ENCODE measurements at regions not wholly inside any gene's neighbourhood (a gene's known extent, or its start where the extent isn't known, plus 50 kb on each side); places are given as distances from the start of the nearest gene placed in this dataset.

DNA sequence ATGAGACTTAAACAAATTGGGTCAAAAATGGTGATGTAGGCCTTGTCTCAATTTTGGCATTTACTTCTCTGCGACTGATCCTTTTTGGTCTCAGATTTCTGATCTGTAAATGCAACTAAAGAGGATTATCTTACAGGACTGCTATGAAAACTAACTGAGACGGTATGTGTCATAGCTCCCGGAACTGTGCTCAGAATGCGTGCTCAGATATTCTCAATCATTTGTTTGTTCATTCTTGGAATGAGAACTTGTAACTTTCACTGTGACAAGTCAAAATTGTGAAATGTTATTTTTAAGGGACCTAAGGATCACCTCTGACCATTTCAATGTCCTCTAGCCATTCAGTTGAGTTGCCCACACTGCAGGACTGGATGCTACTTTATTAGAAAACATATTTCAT lies 498.2 kb upstream of the PIK3C3 start:
- DNase-seq: no peak

DNA sequence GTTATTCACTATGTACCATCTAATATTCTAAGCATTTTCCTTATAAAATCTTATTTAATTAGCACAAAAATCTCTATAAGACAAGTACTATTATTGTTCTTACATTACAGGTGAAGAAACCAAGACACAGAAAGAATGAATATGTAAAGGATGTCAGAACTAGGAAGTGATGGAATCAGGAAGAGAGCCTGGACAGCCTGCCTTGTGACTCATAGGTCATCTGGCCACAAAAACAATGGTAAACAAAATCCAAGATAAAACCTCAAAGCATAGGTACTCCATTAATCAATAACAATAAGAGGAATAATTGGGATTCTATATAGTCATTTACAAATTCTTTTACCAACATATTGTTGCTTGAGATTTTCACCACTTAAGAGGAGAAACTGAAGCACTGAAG lies 505.4 kb upstream of the PIK3C3 start:
- no peak for DNase-seq

DNA sequence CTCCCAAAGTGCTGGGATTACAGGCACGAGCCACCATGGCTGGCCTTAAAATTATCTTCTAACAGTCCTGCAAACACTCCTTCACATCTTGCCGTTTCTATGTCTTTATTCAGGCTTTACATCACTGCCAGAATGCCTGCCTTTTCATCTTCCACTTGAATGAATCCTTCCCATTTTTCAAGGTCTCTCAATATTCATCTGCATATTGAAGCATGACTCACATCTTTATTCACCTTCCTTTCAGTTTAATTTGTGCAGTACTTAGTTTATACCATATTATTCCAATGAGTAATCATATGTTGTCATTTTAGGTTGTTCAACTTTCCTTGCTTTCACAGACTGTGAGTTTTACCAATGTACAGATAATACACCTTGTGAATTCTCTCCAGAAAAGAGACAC lies 510.1 kb upstream of the PIK3C3 start:
- no peak for DNase-seq

DNA sequence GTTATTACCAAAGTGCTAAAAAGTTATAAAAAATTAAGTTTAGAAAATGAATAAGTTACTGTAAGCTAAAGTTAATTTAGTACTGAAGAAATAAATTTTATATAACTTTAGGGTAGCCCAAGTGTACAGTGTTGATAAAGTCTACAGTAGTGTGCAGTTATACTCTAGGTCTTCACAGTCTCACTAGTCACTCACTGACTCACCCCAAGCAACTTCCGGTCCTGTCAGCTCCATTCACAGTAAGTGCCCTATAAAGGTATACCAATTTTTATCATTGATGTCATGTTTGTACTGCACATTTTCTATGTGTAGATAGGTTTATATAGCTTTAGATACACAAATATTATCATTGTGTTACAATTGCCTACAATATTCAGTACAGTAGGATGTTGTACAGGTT lies 518.3 kb upstream of the PIK3C3 start:
- DNase-seq: no peak

DNA sequence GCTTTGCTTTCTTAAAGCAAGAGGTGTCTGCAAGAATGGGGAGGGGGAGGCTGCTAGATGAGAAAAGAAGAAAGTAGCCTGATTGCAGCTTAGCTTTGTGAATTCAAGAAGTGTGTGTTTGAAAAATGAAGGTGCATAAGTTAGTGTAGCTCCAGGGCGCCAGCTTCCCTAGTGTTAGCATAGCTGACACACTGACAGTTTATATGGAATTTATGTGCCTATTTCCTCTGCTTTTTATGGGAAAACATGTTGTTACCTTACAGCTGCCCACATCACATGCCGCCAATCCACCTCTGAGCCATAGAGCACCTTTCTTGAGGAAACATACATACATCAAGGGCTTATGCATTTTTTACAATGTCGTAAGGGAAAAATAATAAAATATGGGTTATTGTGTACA lies 536.4 kb upstream of the PIK3C3 start:
- DNase-seq: no peak

DNA sequence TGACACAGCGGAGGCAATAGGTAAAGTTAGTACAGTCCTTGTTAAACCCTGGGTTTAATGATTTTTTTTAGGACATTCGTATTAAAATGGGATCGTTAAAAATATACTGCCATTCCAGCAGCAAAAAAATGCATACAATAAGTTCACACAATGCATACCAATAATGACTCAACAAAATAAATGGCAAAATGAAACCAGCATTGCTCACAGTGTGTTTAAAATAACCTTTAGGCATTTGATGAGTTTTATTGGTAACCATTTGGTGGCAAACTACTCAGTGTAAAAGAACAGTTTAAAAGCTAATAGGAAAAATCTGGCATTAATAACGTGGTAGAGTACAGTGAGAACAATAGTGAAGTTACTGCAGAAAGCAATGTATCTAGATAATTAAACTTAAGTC lies 539.0 kb upstream of the PIK3C3 start:
- DNase-seq: no peak

DNA sequence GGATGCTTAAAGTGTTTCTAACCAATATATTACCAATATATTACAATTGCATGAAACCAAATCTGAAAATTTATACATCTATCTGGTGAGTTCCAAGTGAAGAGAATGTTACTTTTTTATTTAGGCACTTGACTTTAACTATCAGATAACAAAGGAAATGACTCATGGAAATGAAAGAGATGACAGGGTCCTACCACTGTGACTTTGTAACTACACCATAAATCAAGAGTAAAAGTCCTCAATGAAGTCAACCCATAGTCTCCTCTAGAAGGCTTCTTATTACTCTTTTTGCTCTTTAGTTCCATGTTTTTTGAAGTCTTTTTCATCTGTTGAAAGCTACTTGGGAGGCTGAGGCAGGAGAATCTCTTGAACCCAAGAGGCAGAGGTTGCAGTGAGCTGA lies 545.0 kb upstream of the PIK3C3 start:
- DNase-seq: no peak

DNA sequence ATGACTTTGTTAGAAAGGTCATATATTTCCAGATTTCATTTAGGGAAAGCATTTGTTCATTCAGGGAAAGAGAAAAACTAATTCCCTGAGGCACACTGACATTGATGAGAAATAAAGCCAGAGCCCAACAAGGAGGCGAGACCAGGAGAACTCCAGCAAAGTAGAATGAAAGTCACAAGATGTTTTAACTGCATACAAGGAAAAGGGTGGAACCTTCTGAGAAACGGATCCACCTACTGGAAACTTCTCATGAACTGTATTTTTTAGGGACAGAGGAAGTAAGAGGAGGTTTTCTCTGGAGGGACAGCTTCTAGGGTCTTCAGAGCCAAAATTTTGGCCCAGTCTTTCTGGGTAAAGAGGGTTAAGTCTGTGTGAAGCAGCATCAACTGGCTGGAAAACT lies 548.2 kb upstream of the PIK3C3 start:
- no peak for DNase-seq

DNA sequence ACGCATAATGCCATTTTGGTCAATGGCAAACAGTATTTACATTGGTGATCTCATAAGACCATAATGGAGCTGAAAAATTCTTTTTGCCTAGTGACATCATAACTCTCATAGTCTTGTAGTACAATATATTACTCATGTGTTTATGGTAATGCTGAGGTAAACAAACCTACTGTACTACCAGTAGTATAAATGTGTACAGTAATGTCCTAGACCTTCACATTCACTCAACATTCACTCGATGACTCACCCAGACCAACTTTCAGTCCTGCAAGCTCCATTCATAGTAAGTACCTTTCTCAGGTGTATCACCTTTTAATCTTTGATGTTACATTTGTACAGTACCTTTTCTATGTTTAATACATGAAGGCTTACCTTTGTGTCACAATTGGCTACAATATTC lies 558.2 kb upstream of the PIK3C3 start:
- no peak for DNase-seq

DNA sequence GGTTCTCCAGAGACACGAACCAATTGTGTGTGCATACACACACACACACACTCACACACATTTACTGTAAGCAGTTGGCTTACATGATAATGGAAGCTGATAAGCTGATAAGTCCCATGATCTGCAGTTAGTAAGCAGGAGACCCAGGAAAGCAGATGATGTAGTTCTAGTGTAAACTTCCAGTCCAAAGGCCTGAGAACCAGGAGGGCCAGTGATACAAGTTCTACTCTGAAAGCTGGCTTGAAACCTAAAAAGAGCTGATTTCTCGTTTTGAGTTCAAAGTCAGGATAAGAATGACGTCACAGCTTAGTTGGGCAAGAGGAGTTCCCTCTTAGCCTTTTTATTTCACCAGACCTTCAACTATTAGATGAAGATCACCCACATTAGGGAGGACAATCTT lies 558.8 kb upstream of the PIK3C3 start:
- no peak for DNase-seq

DNA sequence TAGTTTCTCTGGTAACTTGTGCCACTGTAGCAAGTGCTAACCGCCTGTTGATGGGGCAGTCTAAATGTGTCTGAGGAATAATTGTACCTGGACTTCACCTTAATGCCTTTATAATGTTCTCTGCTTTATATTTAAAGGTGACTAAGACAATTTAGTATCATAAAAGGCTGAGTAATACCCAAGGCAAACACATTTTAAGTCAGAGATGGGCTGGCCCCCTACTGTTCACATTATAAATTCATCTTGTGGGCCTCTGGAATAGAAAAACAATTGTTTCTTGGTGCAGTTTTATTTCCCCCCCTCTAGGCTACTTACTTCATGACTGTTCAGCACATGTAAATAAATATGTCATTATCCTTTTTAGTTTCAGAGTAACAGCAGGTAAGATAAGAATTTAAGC lies 559.3 kb upstream of the PIK3C3 start:
- DNase-seq: peak in 2 of 3 experiments; percentile 43 to 70

DNA sequence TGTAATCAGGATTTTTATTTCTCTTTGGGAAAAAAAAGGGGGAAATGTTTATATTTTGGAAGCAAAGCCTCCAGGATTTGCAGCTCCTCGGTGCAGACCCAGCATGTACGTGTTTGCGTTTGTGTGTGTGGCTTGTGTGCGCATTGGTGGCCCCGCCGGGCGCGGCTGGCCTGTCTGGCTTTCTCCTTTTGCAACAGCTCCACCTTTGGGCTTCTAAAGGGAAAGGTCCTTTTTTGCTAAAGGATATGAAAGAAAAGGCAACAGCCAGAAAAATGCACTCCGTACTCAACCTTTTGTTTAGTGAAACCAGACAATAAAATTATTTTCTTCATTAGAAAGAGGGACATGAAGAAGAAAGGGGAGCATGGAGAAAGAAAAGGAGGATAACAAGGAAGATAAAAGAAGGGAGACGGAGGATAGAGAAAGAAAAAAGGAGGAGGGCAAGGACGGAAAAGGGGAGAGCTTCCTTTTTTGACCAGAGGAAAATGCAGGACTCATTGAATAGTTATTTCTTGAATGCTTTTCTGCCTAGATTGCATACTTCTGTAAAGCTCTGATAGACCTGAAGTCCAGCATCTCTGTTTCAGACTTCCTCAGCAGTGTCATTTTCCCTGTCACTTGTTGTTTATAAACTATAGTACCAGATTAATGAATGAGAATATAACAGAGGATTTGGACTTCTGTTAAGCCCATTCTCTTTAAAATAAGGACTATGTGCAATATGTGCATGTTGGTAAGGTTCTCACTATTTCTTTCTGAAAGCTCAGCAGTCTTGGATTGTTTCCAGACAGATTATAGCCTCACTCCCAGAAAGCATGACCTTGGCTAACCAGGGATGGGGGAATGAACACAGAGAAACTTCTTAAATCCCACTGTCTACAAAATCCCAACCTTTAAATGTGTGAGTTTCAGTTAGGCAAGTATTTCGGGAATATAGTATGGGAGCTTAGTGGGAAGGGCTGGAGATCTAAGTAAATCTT lies 563.1 kb upstream of the PIK3C3 start:
- DNase-seq: peak; percentile 36 to 88 (median 65)

DNA sequence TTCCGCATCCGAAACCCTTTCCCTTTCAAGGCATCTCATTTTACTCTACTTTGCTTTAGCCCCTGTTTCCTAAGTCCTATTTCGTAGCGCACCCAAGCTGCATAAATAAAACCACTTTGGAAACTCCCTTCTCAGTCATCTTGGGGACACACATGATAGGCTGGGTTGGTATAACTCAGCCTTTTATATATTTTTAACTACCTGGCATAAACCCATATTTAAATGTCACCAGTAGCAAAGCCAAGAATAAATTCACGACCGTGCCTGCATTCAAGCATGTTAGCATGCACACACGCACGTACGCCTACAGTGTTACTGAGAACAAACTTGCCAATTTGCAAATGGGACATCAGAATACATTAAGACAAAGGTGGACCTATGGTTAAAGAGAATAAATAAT lies 564.7 kb upstream of the PIK3C3 start:
- no peak for DNase-seq

DNA sequence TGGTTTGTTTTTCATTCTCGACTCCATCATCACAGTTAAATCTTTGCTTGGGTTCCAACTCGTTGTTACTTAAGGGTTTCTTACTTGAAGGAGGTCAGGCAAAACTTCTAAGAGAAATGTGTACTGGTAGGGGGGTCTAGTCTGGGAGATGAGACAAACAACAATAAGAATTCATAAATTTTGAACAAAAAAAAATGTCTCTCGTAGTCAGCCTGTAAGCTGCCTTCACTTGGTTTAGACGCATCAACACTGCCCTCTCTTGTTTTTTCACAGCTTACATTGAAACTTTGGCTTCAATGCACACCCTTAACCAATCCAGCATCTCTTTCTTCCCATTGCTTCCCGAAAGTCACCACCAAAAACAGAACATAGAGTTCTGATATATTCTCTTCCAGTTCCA lies 576.4 kb upstream of the PIK3C3 start:
- peak in 2 of 3 experiments; percentile 19 to 63 for DNase-seq

DNA sequence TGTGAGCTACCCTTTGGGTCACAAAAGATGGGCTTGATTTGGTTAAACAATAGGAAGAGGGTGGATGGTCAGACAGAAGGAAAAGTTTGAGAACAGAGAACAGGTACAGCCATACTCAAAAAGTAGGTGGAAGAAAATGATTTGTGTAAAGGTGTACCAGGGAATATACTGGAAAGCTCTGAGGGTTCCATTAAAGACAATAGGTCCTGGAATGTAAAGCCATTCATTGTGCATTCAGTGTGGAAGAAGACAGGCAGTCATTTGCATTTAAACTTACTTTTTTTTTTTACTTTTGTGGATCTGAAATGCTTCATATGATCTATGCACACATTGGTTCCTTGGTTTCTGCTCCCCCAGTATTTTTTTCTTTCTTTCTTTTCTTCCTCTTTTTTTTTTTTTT lies 581.4 kb upstream of the PIK3C3 start:
- DNase-seq: no peak

DNA sequence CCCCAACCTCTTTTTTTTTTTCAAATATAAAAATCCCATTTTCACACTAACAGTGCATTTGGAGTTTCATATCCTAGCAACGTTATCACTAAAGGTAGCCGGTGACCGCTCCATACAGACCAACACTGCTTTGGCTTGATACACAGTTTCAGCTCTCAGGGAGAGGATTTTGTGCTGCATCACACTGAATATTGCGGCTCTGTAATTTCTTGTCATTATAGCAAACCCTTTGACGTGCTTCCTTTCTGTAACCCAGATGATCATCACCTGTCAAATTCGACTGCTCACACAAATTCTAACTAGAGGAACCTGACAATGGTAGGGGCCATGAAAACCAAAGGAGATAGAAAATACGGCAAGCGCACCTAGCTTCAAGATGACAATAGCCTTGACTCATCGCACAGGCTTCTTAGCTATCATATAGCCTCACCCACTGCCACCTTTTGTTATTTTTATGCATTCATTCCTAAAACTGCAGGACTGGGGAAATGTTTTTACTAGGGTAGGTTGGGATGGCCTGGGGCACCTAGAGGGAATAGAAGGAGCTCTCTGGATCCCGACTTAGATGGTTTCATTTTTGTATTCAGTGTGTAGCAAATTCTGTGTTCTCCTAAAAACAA lies 582.9 kb upstream of the PIK3C3 start:
- peak in 1 of 3 experiments; percentile 78 for DNase-seq

DNA sequence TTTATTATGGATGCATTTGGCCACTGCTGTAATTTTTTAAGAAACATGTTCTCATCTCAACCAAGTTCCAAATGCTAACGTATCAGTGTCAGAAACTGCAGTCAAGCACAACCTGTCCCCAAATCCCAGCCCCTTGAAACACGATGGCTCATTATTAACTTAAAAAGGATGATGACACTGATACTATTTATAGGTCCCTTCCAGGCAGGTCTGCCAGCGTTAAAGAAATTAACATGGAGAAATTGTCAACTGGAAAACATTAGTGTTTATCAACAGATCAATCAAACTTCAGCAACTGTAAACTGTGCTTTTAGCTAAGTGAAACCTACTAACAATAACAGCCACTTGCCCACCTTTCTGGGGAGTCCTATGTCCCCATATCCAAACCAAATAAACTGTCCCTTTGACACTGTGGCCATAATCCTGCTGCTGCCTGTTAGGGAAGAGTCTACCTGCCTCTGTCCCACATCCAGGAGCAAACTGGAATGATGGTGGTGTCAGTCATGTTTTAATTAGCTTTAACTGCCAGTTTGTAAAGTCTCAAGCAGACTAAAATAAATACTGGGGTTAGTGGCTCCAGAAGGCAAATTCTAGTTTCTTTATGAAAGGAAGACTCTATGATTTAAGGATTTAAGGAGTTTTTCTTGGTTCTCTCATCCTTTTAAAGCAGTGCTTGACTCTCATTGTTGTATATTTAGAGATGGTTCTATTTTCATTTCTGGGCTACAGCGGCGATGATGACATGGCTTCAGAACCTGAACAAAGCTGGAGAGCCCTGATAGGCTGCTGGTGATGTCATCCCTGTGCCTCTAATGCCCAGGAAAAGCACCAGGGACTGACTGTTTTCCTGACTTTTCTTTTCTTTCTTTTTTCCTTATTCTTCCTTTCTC lies 583.6 kb upstream of the PIK3C3 start:
- peak in 2 of 3 experiments; percentile 39 to 78 for DNase-seq

DNA sequence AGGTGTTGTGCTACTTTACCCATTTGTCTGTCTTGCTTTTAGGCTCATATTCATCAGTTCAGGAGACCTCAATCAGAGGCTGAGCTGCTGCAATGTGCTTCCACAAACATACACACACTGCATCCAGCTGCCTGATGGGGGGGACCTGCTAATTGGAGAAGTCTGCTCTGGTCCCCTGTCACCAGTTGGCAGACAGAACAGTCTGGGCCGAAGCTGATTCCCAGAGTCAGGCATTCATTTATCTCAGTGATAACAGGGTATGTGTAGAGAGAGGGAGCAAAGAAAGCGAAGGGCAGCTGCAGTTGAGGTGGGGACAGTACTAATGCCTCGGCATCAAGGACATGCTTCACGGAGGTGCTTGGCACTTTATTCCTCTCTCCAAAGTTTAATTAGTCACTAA lies 584.3 kb upstream of the PIK3C3 start:
- peak in 1 of 3 experiments; percentile 59 for DNase-seq

DNA sequence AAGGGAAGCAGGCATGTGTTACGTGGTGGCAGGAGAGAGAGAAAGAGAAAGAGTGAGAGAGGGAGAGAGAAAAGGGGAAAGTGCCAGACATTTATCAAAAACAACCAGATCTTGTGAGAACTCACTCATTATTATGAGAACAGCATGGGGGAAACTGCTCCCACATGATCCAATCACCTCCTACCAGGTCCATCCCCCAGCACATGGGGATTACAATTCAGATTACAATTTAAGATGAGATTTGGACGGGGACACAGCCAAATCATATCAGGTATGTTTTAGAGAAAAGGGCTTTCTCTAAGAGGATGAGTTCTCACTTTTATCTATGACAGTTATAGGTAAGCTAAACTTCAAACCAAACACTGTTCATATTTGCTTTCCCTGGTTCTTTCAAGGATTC lies 597.3 kb upstream of the PIK3C3 start:
- DNase-seq: no peak

DNA sequence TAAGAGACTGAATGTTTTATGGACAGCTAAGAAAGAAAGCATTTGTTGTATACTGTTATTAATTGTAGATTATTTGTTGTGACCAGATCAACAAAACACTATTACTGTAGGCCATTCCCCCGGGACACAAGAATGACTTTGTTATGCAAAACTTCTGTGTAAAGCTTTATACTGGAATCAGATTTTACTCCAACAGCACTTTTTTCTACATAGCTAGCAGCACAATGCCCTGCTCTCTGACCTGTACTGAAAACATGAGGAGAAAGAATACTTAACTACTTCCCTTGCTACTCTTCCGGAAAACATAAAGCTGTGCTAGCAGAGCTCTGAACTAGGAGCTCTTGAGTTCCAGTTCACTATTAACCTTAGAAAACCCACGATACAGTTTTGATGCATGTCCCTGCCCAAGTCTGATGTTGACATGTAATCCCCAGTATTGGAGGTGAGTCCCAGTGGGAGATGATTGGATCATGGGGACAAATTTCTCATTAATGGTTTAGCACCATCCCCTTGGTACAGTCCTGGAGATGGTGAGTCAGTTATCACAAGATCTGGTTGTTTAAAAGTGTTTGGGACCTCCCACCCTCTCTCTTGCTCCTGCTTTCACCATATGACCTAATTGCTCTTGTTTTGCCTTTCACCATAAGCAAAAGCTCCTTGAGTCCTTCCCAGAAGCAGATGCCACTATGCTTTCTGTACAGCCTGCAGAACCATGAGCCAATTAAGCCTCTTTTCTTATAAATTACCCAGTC lies 601.1 kb upstream of the PIK3C3 start:
- DNase-seq: no peak

DNA sequence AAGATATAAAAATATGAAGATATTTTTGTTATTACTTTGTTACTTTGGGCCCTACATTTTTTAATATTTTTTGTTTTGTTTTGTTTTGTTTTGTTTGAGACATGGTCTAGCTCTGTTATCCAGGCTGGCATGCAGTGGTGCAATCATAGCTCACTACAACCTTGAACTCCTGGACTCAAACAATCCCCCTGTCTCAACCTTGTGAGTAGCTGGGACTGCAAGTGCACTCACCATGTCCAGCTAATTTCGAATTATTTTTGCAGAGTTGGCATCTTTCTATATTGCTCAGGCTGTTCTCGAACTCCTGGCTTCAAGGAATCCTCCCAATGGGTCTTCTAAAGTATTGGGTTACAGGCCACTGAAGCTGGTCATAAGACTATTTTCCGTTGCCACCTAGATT lies 603.6 kb upstream of the PIK3C3 start:
- no peak for DNase-seq

DNA sequence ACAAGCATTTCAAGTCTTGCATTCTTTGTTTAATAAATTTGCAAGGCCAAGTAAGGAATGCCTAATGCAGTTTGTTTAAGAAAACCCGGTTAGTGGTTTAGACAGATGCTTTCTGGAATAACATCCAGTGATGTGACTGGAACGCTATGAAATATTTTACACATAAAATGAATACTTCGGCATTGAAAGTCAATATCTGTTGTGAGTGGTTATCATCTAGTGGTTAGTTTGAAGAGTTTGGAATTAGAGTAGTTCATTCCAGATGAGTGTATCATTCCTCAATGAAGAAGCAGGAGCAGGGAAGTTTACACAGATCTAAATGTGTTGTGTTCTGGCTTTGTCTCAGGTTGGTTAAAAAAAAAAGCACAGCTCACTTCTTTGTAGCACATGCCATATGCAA lies 608.0 kb upstream of the PIK3C3 start:
- no peak for DNase-seq

DNA sequence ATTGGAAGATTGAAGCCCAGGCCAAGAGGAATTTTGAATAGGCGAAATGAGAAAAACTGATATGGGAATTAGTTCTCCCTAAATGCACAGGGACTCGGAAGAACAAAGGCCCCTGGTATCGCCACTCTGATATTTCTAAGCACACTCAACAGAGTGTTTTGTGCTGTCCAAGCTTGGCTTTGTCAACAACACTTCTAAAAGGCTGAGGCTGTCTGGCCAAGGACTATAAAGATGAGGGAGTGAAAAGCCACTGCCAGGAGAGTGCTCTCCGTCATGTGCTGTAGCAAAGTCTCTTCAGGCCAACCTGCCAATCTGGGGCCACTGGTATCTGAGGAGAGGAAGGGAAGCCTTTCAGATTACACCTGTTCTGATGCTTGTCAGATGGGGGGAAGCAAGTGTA lies 611.2 kb upstream of the PIK3C3 start:
- DNase-seq: peak in 1 of 3 experiments; percentile 10

Data from NCI-H1417 (cell line).